ENCODE measurements at regions not wholly inside any gene's neighbourhood (a gene's known extent, or its start where the extent isn't known, plus 50 kb on each side); places are given as distances from the start of the nearest gene placed in this dataset.

DNA sequence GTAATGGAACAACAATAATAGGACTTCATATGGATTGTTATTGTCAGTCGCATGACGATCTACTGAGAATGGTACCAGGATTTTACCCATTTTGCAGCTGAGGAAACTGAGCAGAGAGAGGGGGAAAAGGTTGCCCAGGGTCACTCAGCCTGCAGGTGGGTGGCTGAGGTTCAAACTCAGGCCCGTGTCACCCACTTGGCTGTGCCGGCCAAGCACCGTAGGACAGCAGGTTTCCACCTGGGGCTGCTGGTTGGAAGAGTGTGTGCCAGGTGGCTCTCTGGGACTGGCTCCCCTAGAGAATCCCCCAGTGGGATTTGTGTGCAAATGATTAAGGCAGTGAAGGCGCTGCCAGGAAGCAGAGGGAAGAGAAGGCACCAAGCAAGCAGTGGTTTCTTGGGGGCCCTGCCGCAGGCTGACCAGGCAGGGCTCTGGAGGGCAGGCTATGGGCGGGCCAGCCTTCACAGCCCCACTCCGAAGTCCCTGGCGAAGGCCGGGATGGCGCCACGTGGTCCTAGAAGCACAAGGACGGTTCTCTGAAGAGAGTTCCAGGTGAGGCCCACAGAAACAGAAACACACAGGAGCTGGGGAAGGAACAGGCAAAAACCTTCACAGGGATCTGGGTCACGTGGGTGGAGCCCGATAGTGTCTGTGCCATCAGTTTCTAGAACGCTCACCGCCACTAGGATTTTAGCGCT, 163.5 kb downstream of the IRF8 start:
- DNase-seq, result no peak

DNA sequence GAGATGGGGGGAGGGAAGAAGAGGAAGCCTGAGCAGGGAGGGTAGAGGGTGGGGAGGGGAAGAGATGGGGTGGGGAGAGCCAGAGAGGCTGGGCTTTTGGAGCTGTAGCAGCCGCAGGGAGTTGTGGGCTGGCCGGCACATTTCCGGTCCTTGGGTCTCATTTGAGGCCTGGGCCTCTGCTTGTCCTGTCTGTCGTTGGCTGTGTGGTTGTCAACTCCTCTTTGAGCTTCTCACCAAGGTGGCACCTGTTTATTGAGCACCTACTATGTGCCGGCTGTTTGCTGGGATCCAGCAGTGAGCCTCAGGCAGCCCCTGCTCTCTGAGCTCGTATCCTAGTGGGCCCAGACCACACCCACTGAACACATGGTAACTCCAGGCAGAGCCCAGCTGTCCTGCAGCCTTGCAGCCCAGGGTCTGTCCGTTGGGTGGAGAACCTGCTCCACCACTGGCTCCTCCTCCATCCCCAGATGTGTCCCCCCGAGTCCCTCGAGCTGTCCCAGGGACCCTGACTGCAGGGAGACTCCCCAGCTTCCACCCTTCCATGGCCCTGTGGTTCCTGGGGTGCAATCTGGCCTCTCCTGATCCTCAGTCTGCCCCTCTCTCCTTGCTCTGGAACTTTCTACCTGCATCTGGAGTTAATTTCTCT, 164.9 kb downstream of the IRF8 start:
- no peak for DNase-seq

DNA sequence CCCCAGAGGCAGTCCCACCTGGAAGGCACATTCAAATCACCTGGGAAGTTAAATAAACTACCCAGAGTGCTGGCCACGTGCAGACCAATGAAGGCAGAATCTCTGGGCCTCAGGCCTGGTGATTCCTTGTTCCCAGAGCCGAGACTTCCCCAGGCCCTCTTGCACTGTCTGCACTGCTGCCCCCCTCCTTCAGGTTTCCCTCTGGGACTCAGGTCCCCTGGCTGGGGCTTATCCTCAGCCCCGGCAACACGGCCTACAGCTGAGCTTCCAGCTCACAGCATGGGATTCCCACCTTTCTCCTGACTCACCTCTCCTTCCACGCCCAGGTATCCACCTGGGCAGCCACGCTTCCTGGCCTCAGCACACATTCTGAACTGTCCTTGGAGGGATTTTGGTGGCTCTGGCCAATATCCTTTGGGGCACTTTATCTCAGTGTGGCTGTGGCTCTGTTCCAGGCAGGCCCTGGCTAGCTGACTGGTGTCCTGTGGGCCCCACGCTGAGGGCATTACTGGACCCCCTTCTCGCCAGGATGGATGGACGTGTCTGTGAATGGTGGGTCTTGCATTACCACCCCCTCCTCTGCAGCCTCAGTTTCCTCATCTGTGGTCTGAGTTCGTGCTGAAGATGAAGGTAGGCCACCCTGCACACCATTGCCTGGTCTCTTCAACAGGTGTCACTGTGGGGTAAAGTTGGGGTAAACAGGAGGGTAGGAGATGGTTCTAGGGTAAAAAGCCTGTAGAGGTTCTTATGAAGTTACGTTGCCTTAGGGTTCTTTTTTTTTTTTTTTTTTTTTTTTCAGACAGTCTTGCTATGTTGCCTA, 165.7 kb downstream of the IRF8 start:
- DNase-seq, result no peak

- no peak for DNase-seq
Measured at GRCh38 chr16:86065711-86066110, 166.7 kb downstream of the IRF8 start.

DNA sequence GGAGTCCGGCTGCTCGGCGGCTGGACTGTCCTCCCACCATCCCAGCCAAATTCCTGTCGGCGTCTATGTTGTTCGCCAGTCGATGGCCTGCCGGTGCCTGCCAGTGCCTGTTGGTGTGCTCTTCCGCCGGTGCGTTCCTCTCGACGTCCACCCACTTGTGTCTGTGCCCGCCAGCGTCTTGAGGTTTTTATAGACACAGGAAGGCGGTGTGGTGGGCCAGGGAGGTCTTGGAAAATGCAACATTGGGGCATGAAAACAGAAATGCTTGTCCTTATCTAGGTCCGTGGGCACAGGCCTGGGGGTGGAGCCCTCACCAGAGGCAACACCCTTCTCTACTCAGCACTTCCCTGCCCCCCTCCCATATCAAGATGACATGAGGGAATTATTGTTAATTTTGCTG, 167.8 kb downstream of the IRF8 start:
- DNase-seq, result no peak

DNA sequence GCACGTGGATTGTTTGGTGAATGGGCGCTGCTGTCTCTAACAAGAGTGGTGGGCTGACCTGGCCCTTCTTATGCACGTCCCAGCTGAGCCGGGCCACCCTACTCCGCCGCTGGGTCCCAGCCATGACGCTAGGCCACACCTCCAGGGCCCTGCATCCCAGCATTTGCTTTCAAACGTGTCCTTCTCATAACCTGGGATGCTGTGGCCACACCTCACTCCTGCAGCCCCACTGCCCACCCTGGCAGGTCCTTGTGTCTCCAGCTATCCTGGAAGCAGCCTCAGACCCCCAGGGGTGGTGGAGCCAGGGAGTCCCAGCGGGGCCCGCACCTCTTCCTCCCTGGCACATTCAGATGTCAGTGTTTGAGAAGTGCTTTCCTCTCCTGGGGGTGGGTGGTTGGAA, 168.6 kb downstream of the IRF8 start:
- no peak for DNase-seq

DNA sequence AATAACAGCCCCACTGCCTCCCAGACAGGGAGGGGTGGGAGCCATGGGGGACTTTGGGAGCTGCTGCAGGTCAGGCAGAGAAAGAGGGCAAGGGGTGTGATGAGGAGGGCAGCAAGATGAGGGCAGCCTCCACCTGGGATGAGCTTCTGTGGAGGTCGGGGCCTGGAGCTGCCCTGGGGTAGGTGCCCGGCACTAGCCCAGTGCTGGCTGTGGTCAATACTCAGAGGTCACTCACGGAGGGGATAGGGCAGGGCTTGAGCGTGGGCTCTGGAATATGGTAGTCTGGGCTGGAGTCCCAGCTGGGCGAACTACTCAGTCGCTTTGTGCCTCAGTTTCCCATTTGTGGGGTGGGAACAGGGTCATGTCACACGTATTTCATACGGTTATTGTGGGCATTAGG, 169.0 kb downstream of the IRF8 start:
- no peak for DNase-seq

DNA sequence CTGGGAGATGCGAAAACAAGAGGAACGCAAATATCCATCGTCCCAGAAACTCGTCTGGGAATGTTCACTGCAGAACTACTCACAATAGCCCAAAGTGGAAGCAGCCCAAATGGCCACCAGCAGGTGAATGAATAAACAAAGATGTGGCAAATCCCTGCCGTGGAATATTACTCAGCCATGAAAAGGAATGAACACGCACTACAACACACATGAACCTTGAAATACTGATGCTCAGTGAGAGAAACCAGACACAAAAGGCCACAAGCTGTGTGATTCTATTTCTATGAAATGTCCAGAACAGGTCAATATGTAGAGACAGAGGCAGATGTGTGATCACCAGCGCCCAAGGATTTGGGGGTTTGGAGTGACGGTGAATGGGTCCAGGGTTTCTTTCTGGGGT, 169.8 kb downstream of the IRF8 start:
- no peak for DNase-seq

DNA sequence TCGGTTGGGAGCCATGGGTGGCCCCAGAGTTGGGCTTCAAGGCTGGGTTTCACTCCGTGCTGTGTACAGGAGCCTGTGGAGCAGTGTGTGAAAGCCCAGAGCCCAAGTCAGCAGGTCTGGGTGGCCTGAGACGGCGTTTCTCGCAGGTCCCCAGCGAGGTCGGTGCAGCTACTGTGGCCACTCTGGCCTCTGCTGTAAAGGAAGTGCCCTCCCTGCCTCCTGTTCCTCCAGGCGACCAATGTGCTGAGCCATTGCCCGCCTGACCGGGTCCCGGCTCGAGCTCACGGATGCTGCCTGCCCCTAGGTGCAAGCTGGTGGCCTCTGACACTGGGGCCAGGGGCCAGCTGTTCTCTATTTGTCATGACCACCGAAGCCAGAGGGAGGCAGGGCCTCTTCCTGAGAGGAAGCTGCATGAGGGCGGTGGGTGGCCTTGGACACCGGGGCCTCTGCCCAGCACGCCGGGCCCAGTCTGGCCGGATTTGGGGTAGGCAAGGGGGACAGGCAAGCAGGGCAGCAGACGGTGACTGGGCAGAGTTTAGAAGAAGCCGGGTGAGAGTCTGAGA, 170.9 kb downstream of the IRF8 start:
- DNase-seq, result no peak

GRCh38 chr16:86070484-86070883, 171.5 kb downstream of the IRF8 start:
- no peak for DNase-seq

DNA sequence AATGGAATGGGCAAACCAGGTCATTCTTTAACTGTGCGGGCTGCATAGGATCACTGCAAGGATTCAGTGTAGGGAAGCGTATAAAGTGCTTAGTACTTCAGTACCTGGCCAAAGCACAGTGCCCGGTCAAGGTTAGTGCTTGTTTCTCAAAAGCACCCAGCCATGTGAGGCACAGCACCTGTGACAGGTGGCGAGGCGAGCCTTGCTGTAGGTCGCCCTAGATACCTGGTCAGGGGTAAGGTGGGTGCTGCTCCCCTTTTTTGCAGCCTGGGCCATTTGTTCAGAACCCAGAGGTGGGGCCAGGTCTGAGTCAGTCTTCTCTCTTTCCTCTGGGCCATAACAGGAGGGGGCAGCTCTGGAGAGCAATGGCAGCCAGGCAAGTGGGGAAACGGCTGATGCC, 172.0 kb downstream of the IRF8 start:
- DNase-seq, result no peak

DNA sequence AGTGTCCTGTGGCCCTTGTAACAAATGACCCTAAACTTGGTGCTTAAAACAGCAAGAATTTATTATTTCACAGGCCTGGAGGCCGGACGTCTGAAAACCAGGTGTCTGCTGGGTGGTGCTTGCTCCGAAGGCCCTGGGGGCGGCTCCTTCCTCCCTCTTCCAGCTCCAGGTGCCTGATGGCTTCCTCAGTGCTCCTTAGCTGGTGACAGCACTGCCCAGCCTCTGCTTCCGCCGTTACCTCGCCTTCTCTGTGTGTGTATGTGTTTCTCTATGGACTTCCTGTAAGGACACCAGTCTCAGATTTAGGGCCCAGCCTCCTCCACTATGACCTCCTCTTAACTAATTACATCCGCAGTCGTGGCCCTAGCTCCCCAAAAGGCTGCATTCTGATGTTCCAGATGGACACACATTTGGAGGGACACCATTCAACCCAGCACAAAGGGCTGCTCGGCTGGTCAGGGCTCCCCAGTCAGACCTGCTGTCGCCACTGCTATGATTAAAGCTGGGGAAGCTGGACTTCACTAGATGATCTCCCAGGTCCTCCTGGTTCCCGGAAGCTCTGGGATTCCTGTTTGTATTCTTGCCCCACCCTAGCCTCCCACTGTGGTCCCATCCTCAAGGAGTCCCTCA, 172.8 kb downstream of the IRF8 start:
- no peak for DNase-seq

DNA sequence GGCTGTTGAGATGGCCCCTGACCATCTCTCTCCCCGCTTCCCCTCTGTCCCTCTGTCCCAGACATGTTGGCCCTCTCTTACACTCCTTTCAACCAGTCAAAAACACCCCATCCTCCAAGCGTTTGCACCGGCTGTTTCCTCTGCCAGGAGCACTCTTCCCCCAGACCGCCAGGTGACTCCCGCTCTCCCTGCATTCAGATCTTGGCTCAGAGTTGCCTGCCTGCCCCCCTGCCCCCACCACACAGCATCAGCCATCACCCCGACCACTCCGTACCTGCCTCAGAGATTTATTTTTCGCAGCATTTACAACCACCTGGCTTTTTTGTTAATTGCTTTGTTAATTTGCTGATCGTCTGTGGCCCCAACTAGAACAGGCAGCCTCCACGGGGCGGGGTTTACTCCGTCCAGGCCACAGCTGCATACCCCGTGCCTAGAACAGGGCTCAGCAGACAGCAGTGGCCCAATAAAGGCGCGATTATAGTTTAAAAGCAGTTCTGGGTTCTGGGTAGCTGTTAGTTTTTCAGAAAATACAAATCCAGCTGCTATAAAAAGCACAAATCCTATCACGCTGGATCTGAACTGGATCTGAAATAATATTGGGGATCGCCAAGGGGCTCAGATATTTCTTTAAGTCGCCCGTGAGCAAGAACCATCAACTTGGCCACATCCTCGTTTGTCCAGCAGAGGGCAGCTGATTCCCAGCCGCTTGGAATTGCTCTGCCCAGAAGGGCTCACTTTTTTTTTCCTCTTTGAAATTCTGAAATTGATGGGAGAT, 173.6 kb downstream of the IRF8 start:
- DNase-seq, result peak; percentile 26

- no peak for DNase-seq
Measured at GRCh38 chr16:86073103-86073625, 174.2 kb downstream of the IRF8 start.

DNA sequence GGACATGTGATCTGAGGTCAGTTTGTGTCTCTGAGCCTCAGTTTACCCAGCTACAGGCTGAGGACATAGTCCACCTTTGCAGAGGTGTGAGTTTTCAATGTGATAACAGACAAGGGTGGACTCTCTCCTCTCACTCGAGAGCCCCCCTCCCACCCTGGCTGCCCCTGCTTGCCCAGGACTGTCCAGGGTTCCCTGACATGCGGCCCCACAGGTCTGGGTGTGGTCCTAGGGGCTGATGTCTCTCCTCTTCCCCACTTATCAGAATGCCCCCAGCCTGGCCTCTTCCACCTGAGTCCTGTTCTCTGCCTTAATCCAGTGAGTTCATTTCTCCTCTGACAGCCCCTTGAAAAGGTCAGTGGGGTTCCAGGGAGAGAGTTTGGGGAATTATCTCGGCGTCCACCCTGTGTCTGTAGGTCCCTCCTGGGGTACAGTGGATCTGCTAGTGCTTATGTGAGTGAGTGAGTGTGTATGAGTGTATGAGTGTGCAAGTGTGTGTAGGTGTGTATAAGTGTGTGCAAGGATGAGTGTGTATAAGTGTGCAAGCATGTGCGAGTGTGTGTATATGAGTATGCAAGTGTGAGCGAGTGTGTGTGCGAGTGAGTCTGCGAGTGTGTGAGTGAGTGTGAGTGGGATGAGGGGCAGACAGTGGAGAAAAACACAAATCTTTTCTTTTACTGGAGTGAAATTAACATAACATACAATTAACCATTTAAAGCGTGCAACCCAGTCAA, 175.0 kb downstream of the IRF8 start:
- DNase-seq, result no peak

DNA sequence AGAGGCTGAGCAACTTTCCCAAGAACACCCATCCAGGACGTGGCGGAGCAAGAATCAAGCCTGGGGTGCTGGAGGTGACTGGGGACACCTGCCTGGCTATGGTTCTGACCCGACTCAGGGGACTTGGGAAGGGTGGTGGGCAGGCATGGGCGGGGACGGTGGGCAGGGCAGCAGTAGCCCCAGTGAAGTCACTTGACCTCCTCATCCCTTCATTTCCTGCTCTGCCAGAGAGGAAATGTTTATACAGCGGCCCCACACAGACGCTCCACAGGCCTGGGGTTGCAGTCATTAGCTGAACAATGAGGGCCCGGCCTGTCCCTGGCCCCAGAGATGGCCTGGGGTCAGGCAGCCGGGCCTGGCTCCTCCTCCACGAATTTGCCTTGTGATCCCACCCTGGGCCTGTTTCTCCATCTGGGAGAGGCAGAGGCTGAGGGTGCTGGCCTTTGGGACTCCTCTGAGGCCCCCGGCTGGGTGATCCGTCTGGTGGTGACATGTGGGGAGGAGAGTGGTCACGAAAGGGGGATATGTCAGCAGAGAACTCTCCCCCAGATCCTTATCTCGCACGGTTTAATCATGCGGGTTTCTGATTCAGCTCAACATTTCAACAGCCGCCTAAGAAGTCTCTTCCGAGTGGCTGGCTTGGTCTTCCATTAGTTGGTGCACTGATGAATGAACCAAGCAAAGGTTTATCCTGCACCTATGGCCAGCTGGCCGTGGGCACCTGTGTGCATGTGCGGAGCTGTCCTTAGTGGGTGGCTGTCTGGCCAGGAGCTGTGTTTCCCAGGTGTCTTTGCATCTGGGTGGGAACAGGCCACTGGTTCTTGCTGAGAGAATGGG, 175.9 kb downstream of the IRF8 start:
- no peak for DNase-seq

DNA sequence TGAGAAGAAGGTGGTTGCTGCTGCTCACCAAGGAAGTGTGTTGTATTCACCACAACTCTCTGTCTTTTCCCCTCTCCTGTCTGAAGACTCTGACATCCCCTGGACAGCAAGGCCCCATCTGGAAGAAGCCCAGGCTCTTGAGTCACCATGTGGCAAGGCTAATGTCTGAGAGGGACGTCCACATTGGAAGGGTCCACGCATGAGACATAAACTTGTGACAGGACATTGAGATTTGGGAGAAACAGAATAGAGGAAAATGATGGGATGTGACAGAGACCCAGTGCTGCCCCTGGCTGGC, 176.5 kb downstream of the IRF8 start:
- DNase-seq, result no peak

DNA sequence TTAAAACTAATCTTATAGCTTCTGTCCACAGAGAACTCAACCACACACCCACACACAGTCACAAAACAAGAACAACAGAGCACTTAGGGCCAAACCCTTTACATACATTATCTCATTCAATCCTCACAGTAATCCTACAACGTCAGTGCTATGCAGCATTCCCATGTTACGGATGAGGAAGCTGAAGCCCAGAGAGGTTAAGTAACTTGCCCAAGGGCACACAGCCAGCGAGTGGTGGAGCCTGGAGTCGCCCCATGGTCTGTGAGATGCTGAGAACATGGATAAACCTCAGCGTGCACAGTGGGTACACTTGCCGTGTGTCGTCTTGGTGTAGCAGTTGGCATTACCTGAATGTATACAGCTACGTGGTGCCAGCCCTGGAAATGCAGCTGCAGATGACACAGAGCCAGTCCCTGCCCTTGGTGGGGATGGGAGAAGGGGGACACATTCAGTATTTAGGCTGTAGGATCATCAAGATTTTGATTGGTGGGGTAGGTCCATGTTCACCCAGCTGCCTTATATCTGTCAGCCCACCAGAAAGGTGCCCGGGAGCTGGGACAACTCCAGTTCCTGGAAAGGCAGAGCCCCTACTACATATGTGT, 177.0 kb downstream of the IRF8 start:
- DNase-seq, result no peak

DNA sequence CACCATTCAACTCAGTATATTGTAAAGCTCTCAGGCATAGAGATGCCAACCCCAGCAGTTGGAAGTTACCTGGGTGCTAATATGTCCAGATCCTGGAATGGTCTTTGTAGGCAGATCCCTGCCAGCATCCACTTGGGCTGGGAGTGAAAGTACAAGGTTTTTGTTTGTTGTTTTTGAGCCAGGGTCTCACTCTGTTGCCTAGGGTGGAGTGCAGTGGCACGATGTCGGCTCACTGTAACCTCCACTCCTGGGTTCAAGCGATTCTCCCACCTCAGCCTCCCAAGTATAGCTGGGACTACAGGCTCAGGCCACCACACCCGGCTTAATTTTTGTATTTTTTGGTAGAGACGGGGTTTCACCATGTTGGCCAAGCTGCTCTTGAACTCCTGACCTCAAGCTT, 177.6 kb downstream of the IRF8 start:
- DNase-seq, result no peak

GRCh38 chr16:86077243-86077940, 178.4 kb downstream of the IRF8 start:
- no peak for DNase-seq

Data from stimulated activated CD4-positive, alpha-beta T cell treated with anti-CD3 and anti-CD28 coated beads, Interleukin-1b, Interleukin-23, amount 100 ng/mL, for 48 hours (primary cell).